GM06990 (cell line): ENCODE measurements at regions not wholly inside any gene's neighbourhood (a gene's known extent, or its start where the extent isn't known, plus 50 kb on each side); places are given as distances from the start of the nearest gene placed in this dataset.

Source experiments
- DNase-seq: peaks from one replicate; pipeline ENCODE4 v3.0.0-alpha.2; 2011; ENCODE audit not compliant: insufficient read length; ENCODE audit errors: extremely low read depth
- H3K27me3 ChIP-seq: replicated peaks from 2 replicates; pipeline ENCODE4 v1.6.0; 2011; ENCODE audit warnings: low read length; ENCODE audit not compliant: control insufficient read depth, insufficient read depth
- H3K36me3 ChIP-seq: 2 replicates; pipeline ENCODE4 v1.5.1; 2011; ENCODE audit warnings: low read length; ENCODE audit not compliant: control insufficient read depth, insufficient read depth
- H3K4me3 ChIP-seq: replicated peaks from 2 replicates; pipeline ENCODE4 v1.5.1; 2011; ENCODE audit warnings: low read depth, mild to moderate bottlenecking, control low read depth, low read length
- TF ChIP-seq, protein P1 (sequence below): IDR thresholded peaks from 2 replicates; pipeline ENCODE4 v1.5.1; 2011; ENCODE audit warnings: low read length, control low read depth, mild to moderate bottlenecking, inconsistent platforms; ENCODE audit not compliant: insufficient read depth, poor library complexity, severe bottlenecking

DNA sequence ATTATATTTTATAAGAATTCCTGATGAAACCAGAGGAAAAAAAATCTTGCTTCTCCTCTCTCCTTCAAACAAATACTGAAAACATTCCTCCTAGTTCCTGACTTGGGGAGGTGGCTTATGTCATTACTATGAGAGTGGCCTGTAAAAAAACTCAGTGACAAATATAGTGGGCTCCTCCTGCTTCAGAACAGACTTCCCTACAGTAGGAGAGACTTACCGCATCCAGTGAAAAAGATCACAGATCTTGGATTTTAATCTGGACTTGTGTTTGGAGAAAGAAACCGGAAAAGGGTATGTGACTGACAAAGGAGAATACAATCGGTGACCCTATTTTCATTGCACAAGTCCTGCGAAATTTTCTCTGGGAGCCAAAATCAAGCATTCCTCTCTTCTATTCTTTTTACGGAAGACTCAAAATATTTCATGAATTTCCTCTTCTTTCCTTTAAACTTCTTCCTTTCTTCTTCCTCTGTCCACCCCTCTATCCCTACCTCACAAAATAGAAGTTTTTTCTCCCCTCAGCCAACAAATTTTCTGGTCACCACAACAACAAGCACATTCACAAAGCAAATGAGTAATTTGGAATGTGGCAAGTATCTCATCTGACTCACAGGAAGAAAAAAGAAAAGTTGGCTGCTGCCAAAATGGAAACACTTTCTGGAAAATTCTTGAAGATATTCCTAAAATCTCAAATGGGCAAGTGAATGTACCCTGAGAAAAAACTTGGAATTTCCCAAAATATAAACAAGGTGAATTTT, 185.1 kb upstream of the CDKN3 start:
- DNase-seq = no peak
- Histone ChIP-seq H3K36me3 (no peaks in the 10 kb centered on the region), H3K4me3 (no peak overlapping the region), H3K27me3 (no peaks in the 10 kb centered on the region)
- TF ChIP-seq, protein P1, sequence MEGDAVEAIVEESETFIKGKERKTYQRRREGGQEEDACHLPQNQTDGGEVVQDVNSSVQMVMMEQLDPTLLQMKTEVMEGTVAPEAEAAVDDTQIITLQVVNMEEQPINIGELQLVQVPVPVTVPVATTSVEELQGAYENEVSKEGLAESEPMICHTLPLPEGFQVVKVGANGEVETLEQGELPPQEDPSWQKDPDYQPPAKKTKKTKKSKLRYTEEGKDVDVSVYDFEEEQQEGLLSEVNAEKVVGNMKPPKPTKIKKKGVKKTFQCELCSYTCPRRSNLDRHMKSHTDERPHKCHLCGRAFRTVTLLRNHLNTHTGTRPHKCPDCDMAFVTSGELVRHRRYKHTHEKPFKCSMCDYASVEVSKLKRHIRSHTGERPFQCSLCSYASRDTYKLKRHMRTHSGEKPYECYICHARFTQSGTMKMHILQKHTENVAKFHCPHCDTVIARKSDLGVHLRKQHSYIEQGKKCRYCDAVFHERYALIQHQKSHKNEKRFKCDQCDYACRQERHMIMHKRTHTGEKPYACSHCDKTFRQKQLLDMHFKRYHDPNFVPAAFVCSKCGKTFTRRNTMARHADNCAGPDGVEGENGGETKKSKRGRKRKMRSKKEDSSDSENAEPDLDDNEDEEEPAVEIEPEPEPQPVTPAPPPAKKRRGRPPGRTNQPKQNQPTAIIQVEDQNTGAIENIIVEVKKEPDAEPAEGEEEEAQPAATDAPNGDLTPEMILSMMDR = no peak

DNA sequence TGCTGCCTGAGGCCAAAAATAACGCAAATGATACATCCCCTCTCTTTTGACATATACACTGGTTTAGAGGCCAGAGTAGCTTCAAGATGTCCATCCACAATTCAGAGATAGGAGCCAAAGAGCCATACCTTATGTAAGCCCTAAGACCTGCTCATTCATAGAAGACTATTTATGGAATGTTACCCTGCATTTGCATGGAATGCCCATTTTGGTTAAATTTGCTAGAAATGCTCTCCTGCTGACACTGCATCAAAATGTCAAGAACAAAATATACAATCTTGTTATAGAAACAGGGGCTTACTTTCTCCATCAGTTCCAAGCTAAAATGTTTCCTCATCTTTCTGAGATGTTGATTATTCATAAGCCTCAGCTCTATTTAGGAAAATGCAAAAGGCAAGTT, 183.3 kb upstream of the CDKN3 start:
- TF ChIP-seq, protein P1 = no peak
- no peaks in the 10 kb centered on the region; the same call in 1 of the 2 replicates for H3K27me3 ChIP-seq
- DNase-seq = no peak

DNA sequence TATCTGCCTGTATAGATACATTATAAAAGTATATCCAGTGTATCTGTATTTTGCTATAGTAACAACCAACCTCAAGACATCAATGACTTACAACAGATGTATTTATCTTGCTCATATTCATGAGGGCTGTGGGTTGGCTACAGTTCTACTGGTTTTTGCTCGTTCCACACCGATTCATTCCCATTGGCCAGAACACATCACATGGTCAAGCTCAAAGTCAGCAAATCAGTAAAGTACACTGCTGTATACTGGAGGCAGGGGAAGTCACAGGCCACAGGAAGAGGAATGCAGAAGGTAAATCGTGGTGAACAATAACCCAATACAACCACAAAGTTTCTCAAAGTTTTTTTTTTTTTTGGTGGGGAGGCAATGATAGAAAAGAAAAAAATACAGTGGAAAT, 180.0 kb upstream of the CDKN3 start:
- TF ChIP-seq, protein P1 = no peak
- H3K36me3 ChIP-seq = no peaks in the 10 kb centered on the region
- H3K4me3 ChIP-seq = no peak overlapping the region
- no peak for DNase-seq
- H3K27me3 ChIP-seq = no peaks in the 10 kb centered on the region; the same call in 1 of the 2 replicates

More for the DNA sequence above, 183.3 kb upstream of the CDKN3 start:
- no peaks in the 10 kb centered on the region for H3K36me3 ChIP-seq
- H3K4me3 ChIP-seq = no peak overlapping the region

DNA sequence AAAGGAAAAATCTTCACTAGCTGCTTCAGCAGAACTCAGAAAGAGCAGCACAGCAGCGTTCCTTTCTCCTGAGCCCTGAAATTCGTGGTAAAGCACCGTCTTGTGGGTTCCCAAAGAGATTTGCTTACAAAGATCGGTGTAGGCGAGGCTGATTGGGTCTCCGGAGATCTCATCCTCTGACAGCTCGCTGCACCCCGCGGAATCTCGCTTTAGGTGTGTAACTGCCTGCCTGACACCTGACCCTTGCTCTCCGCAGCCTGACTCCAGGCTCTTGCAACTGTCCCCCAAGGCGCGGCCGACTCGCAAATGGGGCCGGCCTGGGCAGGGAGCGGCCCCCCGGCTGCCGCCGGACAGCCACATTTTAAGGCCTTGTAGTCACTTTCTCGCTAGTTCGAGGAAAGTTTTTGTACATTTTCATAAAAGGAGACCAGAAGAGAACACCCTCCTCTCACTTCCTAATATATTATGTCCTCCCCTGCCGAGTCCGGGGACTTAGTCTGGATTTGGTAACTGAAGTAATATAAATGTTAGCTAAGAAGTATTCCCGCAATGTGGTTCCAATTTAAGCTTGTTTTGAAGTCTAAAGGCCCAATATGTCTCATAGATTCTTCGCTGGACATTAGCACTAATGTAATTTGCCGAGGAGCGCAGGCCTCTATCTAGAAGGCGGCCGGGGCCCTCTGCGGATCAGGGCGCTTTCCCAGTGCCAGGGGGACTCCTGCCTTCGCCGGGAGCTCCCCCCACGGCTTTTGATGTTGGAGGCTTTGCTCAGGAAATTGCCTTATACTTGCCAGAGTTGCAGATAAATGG, 177.3 kb upstream of the CDKN3 start:
- no peak for DNase-seq
- Histone ChIP-seq H3K4me3 (no peak overlapping the region), H3K27me3 (no peaks in the 10 kb centered on the region; the same call in 1 of the 2 replicates), H3K36me3 (no peaks in the 10 kb centered on the region)
- TF ChIP-seq, protein P1 = no peak

GRCh38 chr14:54220071-54220703, 176.6 kb upstream of the CDKN3 start:
- TF ChIP-seq, protein P1 = no peak
- DNase-seq = no peak
- Histone ChIP-seq H3K4me3 (no peak overlapping the region), H3K27me3 (no peaks in the 10 kb centered on the region; the same call in 1 of the 2 replicates), H3K36me3 (no peaks in the 10 kb centered on the region)
